ENCODE measurements at regions not wholly inside any gene's neighbourhood (a gene's known extent, or its start where the extent isn't known, plus 50 kb on each side); places are given as distances from the start of the nearest gene placed in this dataset.

- no peak for DNase-seq (ENCODE audit: low spot score)
Observed at GRCh38 chr3:159929171-159930141, 59.2 kb upstream of the IL12A start.

- DNase-seq (ENCODE audit: low spot score), result no peak
Observed at GRCh38 chr3:159934216-159934615, 54.4 kb upstream of the IL12A start.

DNA sequence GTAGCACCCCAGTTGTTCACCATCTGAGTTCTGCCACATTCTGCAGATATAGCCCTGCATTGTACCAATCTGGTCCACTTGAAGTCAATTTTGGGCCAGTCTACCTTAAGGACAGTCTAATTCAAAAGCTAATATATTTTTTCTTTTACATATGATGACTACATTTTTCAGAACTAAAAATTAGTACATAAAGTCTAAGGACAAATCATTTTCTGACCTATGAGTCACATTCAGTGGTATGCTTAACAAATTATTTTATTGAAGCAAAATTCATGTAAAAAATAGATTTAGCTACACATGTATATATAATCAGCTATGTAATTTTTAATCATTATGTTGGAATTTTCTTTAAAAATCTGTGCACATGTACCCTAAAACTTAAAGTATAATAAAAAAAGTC, 52.1 kb upstream of the IL12A start:
- no peak for DNase-seq (ENCODE audit: low spot score)

DNA sequence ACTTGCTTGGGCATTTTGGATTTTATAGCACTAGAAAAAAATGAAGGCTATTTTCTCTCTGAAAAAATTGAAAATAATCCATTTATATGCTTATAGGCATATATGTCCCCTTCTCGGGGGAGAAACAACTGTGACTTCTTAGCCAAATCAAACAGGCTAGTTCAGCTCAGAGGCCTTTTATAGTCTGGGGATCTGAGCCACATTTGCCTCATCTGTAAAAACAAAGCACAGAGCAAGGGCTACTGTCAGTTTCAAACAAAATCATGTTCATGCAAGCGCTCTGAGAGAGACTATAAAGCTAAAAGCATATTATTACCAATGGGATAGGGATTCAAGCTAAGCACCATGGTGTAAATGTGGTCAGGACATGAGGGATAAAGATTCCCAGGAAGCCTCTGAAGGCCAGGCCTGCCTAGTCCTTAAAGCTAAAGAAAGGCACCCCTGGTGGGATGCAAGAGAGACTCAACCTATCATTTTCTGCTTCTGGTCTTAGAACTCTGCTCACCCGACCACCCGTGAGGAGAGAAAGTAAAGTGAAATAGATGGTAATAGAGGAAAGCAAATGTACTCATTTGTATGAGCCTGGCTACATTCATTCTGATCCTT, 51.0 kb upstream of the IL12A start:
- DNase-seq (ENCODE audit: low spot score), result no peak

GRCh38 chr3:159938714-159939113, 49.9 kb upstream of the IL12A start:
- DNase-seq (ENCODE audit: low spot score), result no peak

Measured in CD4-positive, alpha-beta T cell treated with Interleukin-15 for 4 hours (primary cell).